ENCODE measurements at regions not wholly inside any gene's neighbourhood (a gene's known extent, or its start where the extent isn't known, plus 50 kb on each side); places are given as distances from the start of the nearest gene placed in this dataset.
A peak's percentile ranks its signal among the peaks of the same experiment; 100 is the strongest.
"Not testable (repeated sequence)": the region's sequence is repeated elsewhere in the genome, so short reads cannot be mapped to it uniquely, and the experiment has no call there.

GRCh38 chr1:228555074-228555994 lies 68.2 kb downstream of the RNF187 start:
- TF ChIP-seq, protein P1, sequence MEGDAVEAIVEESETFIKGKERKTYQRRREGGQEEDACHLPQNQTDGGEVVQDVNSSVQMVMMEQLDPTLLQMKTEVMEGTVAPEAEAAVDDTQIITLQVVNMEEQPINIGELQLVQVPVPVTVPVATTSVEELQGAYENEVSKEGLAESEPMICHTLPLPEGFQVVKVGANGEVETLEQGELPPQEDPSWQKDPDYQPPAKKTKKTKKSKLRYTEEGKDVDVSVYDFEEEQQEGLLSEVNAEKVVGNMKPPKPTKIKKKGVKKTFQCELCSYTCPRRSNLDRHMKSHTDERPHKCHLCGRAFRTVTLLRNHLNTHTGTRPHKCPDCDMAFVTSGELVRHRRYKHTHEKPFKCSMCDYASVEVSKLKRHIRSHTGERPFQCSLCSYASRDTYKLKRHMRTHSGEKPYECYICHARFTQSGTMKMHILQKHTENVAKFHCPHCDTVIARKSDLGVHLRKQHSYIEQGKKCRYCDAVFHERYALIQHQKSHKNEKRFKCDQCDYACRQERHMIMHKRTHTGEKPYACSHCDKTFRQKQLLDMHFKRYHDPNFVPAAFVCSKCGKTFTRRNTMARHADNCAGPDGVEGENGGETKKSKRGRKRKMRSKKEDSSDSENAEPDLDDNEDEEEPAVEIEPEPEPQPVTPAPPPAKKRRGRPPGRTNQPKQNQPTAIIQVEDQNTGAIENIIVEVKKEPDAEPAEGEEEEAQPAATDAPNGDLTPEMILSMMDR (IDR thresholded peaks at IDR 0.05; ENCODE audit: low read depth, low read length, missing control alignments): no peak
- no peak for DNase-seq
- in situ Hi-C loops (cut with HindIII; ENCODE audit: low pct_ligation_motif_present, low sequenced_read_pairs): no loop called here
- no peak overlapping the region for H3K27ac ChIP-seq
- H3K27me3 ChIP-seq (replicated peaks): no peaks in the 10 kb centered on the region
- H3K4me3 ChIP-seq (ENCODE audit: low read depth, low read length): no peak overlapping the region
- H3K36me3 ChIP-seq (replicated peaks): no peaks in the 10 kb centered on the region

DNA sequence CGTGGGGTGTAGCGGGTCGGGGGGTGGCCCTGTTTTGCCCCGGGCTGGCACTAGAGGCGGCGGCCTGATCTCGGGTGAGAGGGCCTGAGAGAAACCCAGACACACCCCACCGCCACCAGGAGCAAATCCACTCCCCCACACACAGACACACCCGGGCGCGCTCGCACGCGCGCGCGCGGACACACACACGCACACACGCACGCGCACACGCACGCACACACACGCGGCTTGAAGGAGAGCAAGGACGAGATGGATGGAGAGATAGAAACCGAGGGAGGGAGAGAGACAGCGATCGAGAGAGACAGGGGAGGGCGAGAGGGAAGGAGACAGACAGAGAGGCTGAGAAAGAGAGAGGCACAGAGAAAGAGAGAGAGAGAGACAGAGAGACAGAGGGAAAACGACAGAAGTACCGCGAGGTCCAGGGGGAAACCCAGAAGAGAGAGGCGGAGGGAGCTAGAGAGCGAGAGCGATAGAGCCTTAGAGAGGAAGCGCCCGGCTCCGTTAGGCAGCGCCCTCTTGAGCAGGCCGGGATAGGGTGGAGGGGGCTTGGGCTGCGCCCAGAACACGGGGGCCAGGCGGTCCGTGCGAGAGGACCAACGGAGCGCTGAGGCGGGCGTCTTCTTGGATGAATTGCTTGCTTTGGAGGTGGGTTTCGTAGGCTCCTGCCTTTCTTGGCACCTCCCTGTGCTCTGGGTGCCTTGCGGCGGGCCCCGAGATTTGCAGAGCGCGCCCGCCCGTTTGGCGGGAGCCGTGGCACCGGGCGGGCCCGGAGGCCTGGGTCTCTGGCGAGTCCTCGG lies 69.7 kb downstream of the RNF187 start:
- H3K4me3 ChIP-seq (ENCODE audit: low read depth, low read length); in situ Hi-C loops (cut with HindIII; ENCODE audit: low pct_ligation_motif_present, low sequenced_read_pairs); H3K27me3 ChIP-seq (replicated peaks); H3K27ac ChIP-seq; H3K36me3 ChIP-seq (replicated peaks): not testable (repeated sequence)
- DNase-seq: peak; percentile 26

All from brain microvascular endothelial cell (primary cell).